Heart right ventricle (tissue), 16 donors: ENCODE measurements at regions not wholly inside any gene's neighbourhood (a gene's known extent, or its start where the extent isn't known, plus 50 kb on each side); places are given as distances from the start of the nearest gene placed in this dataset.

Experiments
- ATAC-seq, 8 donors: fragments of 200-7000 bp; cut with Tn5 transposase; one replicate each; pipeline ENCODE4 v1.9.1; 2020; ENCODE audit warnings: mild to moderate bottlenecking in 8 of 8, moderate library complexity in 8 of 8, moderate number of reproducible peaks in 1 of 8
- DNase-seq, 2 donors: peaks; one replicate each; pipeline ENCODE4 v3.0.0-alpha.2; 2020
- H3K27ac ChIP-seq, 10 donors: fragments of 200-600 bp; sonication (generic) in 2 of 10; one replicate each; pipeline versions ENCODE4 v1.5.0 to v1.8.0; 2020 to 2022; ENCODE audit warnings: mild to moderate bottlenecking in 3 of 10
- H3K27me3 ChIP-seq, 7 donors: fragments of 200-600 bp; one replicate each; pipeline ENCODE4 v1.8.0; 2021 to 2022; ENCODE audit warnings: mild to moderate bottlenecking in 2 of 7
- H3K36me3 ChIP-seq, 9 donors: fragments of 200-600 bp; sonication (generic) in 1 of 9; one replicate each; pipeline versions ENCODE4 v1.5.0 to v1.8.0; 2020 to 2022; ENCODE audit warnings: mild to moderate bottlenecking in 2 of 9
- H3K4me1 ChIP-seq, 9 donors: fragments of 200-600 bp; sonication (generic) in 1 of 9; one replicate each; pipeline versions ENCODE4 v1.5.0 to v1.8.0; 2020 to 2022; ENCODE audit warnings: mild to moderate bottlenecking in 4 of 9
- H3K4me3 ChIP-seq, 10 donors: fragments of 200-600 bp; sonication (generic) in 2 of 10; one replicate each; pipeline versions ENCODE4 v1.5.0 to v1.8.0; 2020 to 2022; ENCODE audit warnings: mild to moderate bottlenecking in 7 of 10, moderate library complexity in 2 of 10
- H3K9me3 ChIP-seq, 11 donors: fragments of 200-600 bp in 10 of 11; sonication (generic) in 2 of 11; one replicate each; pipeline versions ENCODE4 v1.5.0 to v1.8.0; 2013 to 2022; ENCODE audit warnings: mild to moderate bottlenecking in 2 of 11, control low read depth in 1 of 11, moderate library complexity in 1 of 11
- CTCF ChIP-seq, 9 donors: fragments of 200-600 bp; sonication (generic) in 2 of 9; IDR thresholded peaks; one replicate each; pipeline versions ENCODE4 v1.5.0 to v1.8.0; 2021 to 2022; ENCODE audit warnings: antibody characterized with exemption in 9 of 9, mild to moderate bottlenecking in 5 of 9, moderate library complexity in 1 of 9
- WGBS, 2 donors: extraction: QIAGEN DNeasy Blood & Tissue Kit; methylation state at CpG; one replicate each; pipeline ENCODE4 v1.1.7; 2013; ENCODE audit warnings: inconsistent platforms in 1 of 2; 5-methylcytosine and 5-hydroxymethylcytosine counted together
- intact Hi-C, 10 donors: fragments of 100-400 bp; cut with DNase I; formaldehyde crosslinking; loops; one replicate each; pipeline versions ENCODE4 v1.11.1 to v1.14.2; 2022
- donor health status: Arrhythmogenic right ventricular cardiomyopathy.
- donor health status: ischemic (EF 13 %, LVEDD 7.1; RV severe dilation, severe dysfunction).
- donor health status: healthy with polysubstance abuse.
- donor health status: DM: no; HTN: yes; CAD: no.
- donor health status: DM: no; HTN: no; CAD: no.
- donor health status: ischemic (EF 25% LVEDD 6.9; RV normal size, moderate dysfunction).
- donor health status: ischemic (EF 25% LVEDD 5.7; RV mildly dilated, moderate dysfunction).
- donor health status: healthy.
- donor health status: DM: yes; HTN: yes; CAD: no.
- donor health status: Ischemic cardiomyopathy.
- donor health status: ischemic (EF 35%, LVEDD 5.7; RV mildly dilated, moderate dysfunction).
- donor health status: nonischemic (EF 11% LVEDD 7.7; RV severe dilation, severe dysfunction).
- donor health status: DM: yes; HTN: yes; CAD: no.
- donor health status: PGD.
- donor health status: ischemic (EF 29% LVEDD 5.4; RV normal size, mild dysfunction).
- donor health status: nonischemic (EF 23%, LVEDD 6.1; RV moderate dilation, normal function).

DNA sequence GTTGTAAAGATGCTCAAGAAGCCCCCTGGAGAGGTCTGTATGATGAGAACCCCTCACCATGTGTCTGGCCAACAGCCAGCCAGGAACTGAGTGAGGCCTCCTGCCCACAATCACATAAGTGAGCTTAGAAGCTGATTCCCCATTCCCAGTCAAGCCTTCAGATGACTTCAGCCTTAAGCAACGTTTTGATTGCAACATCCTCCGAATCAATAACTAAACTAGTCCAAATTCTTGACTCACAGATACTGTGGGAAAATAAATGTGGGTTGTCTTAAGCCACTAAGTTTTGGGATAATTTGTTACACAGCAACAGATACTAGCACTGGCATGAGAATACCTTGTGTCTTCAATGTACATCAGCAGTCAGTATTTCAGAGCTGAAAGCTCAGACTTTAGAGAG lies 54.5 kb upstream of the HS3ST4 start:
- no peaks in the 10 kb centered on the region for H3K4me1 ChIP-seq
- 60 to 61% methylated on average over 2 of the region's 2 CpGs for WGBS, 2 donors
- H3K27ac ChIP-seq: no peak overlapping the region
- no peaks in the 10 kb centered on the region for H3K9me3 ChIP-seq
- H3K4me3 ChIP-seq: no peak overlapping the region
- H3K27me3 ChIP-seq: no peaks in the 10 kb centered on the region
- no peaks in the 10 kb centered on the region for H3K36me3 ChIP-seq
- intact Hi-C loops: no loop called here
- DNase-seq (no peak), ATAC-seq (no peak)
- TF ChIP-seq CTCF (IDR thresholded peaks at IDR 0.05): no peak

DNA sequence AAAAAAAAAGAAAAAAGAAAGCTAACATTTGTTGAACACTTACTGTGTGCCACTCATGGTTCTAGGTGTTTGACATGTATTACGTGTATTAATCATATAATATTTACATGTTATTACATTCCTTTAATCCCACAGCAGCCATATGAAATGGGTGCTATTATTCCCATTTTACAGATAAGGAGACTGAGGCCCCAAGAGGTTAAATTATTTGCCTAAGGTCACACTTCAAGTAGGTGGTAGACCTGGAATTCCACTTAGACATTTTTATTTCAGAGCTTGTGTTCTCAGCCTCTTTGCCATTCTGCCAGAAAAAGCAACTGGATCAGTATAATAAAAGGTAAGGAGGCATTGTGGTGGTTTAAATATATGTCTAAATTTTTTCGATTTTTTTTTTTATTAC lies 55.1 kb upstream of the HS3ST4 start:
- H3K27ac ChIP-seq: no peak overlapping the region
- intact Hi-C loops: no loop called here
- no peak for DNase-seq

GRCh38 chr16:25635454-25635853 lies 56.3 kb upstream of the HS3ST4 start:
- Histone ChIP-seq H3K27me3 (no peaks in the 10 kb centered on the region), H3K4me1 (no peaks in the 10 kb centered on the region), H3K4me3 (no peak overlapping the region), H3K9me3 (peaks cover 0 to 8% (median 0%) of the 10 kb centered on the region in 11 donors), H3K36me3 (no peaks in the 10 kb centered on the region), H3K27ac (no peak overlapping the region)
- DNase-seq: no peak
- TF ChIP-seq CTCF (IDR thresholded peaks at IDR 0.05): no peak
- intact Hi-C loops: no loop called here
- WGBS, 2 donors: 58 to 70% methylated on average over 1 of the region's 1 CpG
- no peak for ATAC-seq

More for the DNA sequence above, 55.1 kb upstream of the HS3ST4 start:
- 80 to 89% methylated on average over 2 of the region's 2 CpGs for WGBS, 2 donors
- Histone ChIP-seq H3K9me3 (peaks cover 0 to 4% (median 0%) of the 10 kb centered on the region in 11 donors), H3K4me1 (no peaks in the 10 kb centered on the region), H3K27me3 (no peaks in the 10 kb centered on the region), H3K36me3 (no peaks in the 10 kb centered on the region), H3K4me3 (no peak overlapping the region)
- no peak for ATAC-seq
- no peak for TF ChIP-seq CTCF (IDR thresholded peaks at IDR 0.05)

GRCh38 chr16:25633549-25633948 lies 58.2 kb upstream of the HS3ST4 start:
- no peak for ATAC-seq
- H3K27ac ChIP-seq: no peak overlapping the region

More at GRCh38 chr16:25633549-25633948, 58.2 kb upstream of the HS3ST4 start:
- no peak for DNase-seq
- Histone ChIP-seq H3K9me3 (peaks cover 0 to 15% (median 0%) of the 10 kb centered on the region in 11 donors), H3K27me3 (no peaks in the 10 kb centered on the region), H3K36me3 (no peaks in the 10 kb centered on the region), H3K4me3 (no peak overlapping the region), H3K4me1 (no peaks in the 10 kb centered on the region)
- no peak for TF ChIP-seq CTCF (IDR thresholded peaks at IDR 0.05)
- whole genome bisulfite sequencing, 2 donors: 35 to 44% methylated on average over 2 of the region's 2 CpGs
- intact Hi-C loops: no loop called here
